ENCODE measurements at regions not wholly inside any gene's neighbourhood (a gene's known extent, or its start where the extent isn't known, plus 50 kb on each side); places are given as distances from the start of the nearest gene placed in this dataset.

- no peak for TF ChIP-seq EZH2 (IDR thresholded peaks at IDR 0.05)
- no peak for TF ChIP-seq YY1 (IDR thresholded peaks at IDR 0.05; ENCODE audit: extremely low read depth, insufficient replicate concordance, low read depth, low read length)
Observed at GRCh38 chr3:152147748-152148147, 121.0 kb upstream of the MBNL1 start (continued).

- Histone ChIP-seq H2AFZ (ENCODE audit: low read depth, low read length, poor library complexity, severe bottlenecking) (no peak overlapping the region), H3K4me3 (replicated peaks in 1 of 2; ENCODE audit: low read depth in 1 of 2, low read length in 2 of 2) (no peak overlapping the region), H3K27ac (ENCODE audit: low read depth, low read length) (no peak overlapping the region), H3K27me3 (ENCODE audit: insufficient read depth, low read length) (no peaks in the 10 kb centered on the region), H3K4me2 (ENCODE audit: low read length) (no peak overlapping the region), H3K9me3 (ENCODE audit: control insufficient read depth in 1 of 2, insufficient read depth in 1 of 2, low read depth in 1 of 2, low read length in 2 of 2) (no peaks in the 10 kb centered on the region), H3K79me2 (ENCODE audit: insufficient read depth, low read length) (no peaks in the 10 kb centered on the region), H3K9me2 (ENCODE audit: insufficient read depth) (no peaks in the 10 kb centered on the region), H3K4me1 (ENCODE audit: control insufficient read depth in 1 of 2, insufficient read depth in 2 of 2, low read length in 2 of 2) (peaks cover 0 to 6% of the 10 kb centered on the region in 2 experiments; a peak in 1 of 4 replicates), H3K36me3 (ENCODE audit: control insufficient read depth in 1 of 2, insufficient read depth in 2 of 2, low read length in 2 of 2) (no peaks in the 10 kb centered on the region), H3K9ac (ENCODE audit: low read length) (no peak overlapping the region), H4K20me1 (ENCODE audit: insufficient read depth) (no peaks in the 10 kb centered on the region)
- no peak for DNase-seq (ENCODE audit: low read depth, low spot score)
- RAD21 ChIA-PET (ENCODE audit: low non-redundant PET in 1 of 2, low total read pairs in 2 of 2, uncharacterized antibody in 2 of 2, unreplicated experiment in 2 of 2) = no interaction called here
- no peak for ATAC-seq
- CTCF ChIA-PET = no interaction called here
- intact Hi-C loops (cut with micrococcal nuclease) = no loop called here
- no TSS peak for BruUV-seq (replicated peaks)
- TF ChIP-seq CEBPB (IDR thresholded peaks at IDR 0.05; ENCODE audit: low read depth) (no peak), YY1 (IDR thresholded peaks at IDR 0.05; ENCODE audit: extremely low read depth, insufficient replicate concordance, low read depth, low read length) (no peak), CBX3 (IDR thresholded peaks at IDR 0.05; ENCODE audit: low read depth) (no peak), ZNF274 (IDR thresholded peaks at IDR 0.05; ENCODE audit: low read depth, low read length) (no peak), EZH2 (IDR thresholded peaks at IDR 0.05) (no peak), ATF3 (IDR thresholded peaks at IDR 0.05) (no peak), REST (IDR thresholded peaks at IDR 0.05; ENCODE audit: low read depth) (no peak), ZBTB33 (IDR thresholded peaks at IDR 0.05; ENCODE audit: extremely low read depth, insufficient replicate concordance, low read length) (no peak), FOSL1 (IDR thresholded peaks at IDR 0.05; ENCODE audit: low read depth) (no peak), EGR1 (IDR thresholded peaks at IDR 0.05; ENCODE audit: low read depth) (no peak), POLR2AphosphoS5 (IDR thresholded peaks at IDR 0.05; ENCODE audit: low read depth, low read length) (no peak)
- POLR2A ChIA-PET = no interaction called here
Observed at GRCh38 chr3:152148579-152148978, 120.2 kb upstream of the MBNL1 start.

All from HCT116 (cell line).